Gastrocnemius medialis (tissue), 4 donors: ENCODE measurements at regions not wholly inside any gene's neighbourhood (a gene's known extent, or its start where the extent isn't known, plus 50 kb on each side); places are given as distances from the start of the nearest gene placed in this dataset.

ENCODE experiments used
- CTCF ChIP-seq, 5 experiments: fragments of 450-650 bp in 3 of 5; fragments of 200-600 bp in 2 of 5; sonication (generic) in 2 of 5; IDR thresholded peaks in 4 of 5; conservative IDR thresholded peaks in 1 of 5; 1 replicate in 4 of 5; 2 replicates in 1 of 5; pipeline ENCODE4 v1.5.1; 2016 to 2019; ENCODE audit warnings: antibody characterized with exemption in 5 of 5, mild to moderate bottlenecking in 3 of 5, moderate library complexity in 3 of 5
- POLR2A ChIP-seq, 2 donors: fragments of 450-650 bp; IDR thresholded peaks; one replicate each; pipeline ENCODE4 v1.6.1; 2017; ENCODE audit warnings: antibody characterized with exemption in 2 of 2, mild to moderate bottlenecking in 2 of 2, moderate library complexity in 2 of 2

DNA sequence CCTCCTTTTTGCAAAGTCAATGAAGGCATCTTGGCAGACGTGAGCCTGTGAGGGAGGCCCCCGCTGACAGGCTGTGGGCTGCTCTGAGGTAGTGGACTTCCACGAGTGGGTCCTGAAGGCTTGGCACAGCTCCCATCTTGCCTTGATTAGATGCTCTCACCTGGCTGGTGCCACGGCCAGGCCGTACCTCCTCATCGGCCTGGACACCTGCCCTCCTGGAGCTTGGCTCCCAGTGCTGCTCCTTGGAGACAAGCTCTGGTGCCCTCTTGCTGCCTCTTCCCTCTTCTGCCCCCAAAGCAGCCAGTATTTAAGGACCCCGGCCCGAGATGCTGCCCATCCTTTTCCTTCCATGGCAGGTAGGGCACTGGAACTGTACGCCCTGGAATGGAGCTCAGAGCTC is 93.5 kb downstream of the ERMARD start:
- TF ChIP-seq CTCF (IDR thresholded peaks at IDR 0.05 in 4 of 5, conservative IDR thresholded peaks at IDR 0.05 in 1 of 5) (no peak), POLR2A (IDR thresholded peaks at IDR 0.05) (no peak)
